OCI-LY3 (cell line): ENCODE measurements at regions not wholly inside any gene's neighbourhood (a gene's known extent, or its start where the extent isn't known, plus 50 kb on each side); places are given as distances from the start of the nearest gene placed in this dataset.
"Not testable (repeated sequence)": the region's sequence is repeated elsewhere in the genome, so short reads cannot be mapped to it uniquely, and the experiment has no call there.

ENCODE experiments used
- EZH2phosphoT487 ChIP-seq: fragments of 200-600 bp; shearing (Covaris generic); IDR thresholded peaks from 2 replicates; pipeline ENCODE4 v1.6.1; 2018; ENCODE audit warnings: antibody characterized with exemption, mixed run types, low read depth
- TF ChIP-seq, protein P1 (sequence below): fragments of 200-600, 300-600 bp; sonication (generic); IDR thresholded peaks from 2 replicates; pipeline ENCODE4 v1.5.1; 2014; ENCODE audit warnings: antibody characterized with exemption, low read length, low read depth

GRCh38 chr1:83219788-83220187 lies 779.1 kb downstream of the TTLL7 start:
- TF ChIP-seq, protein P1, sequence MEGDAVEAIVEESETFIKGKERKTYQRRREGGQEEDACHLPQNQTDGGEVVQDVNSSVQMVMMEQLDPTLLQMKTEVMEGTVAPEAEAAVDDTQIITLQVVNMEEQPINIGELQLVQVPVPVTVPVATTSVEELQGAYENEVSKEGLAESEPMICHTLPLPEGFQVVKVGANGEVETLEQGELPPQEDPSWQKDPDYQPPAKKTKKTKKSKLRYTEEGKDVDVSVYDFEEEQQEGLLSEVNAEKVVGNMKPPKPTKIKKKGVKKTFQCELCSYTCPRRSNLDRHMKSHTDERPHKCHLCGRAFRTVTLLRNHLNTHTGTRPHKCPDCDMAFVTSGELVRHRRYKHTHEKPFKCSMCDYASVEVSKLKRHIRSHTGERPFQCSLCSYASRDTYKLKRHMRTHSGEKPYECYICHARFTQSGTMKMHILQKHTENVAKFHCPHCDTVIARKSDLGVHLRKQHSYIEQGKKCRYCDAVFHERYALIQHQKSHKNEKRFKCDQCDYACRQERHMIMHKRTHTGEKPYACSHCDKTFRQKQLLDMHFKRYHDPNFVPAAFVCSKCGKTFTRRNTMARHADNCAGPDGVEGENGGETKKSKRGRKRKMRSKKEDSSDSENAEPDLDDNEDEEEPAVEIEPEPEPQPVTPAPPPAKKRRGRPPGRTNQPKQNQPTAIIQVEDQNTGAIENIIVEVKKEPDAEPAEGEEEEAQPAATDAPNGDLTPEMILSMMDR, result not testable (repeated sequence)
- not testable (repeated sequence) for TF ChIP-seq EZH2phosphoT487
